ENCODE measurements at regions not wholly inside any gene's neighbourhood (a gene's known extent, or its start where the extent isn't known, plus 50 kb on each side); places are given as distances from the start of the nearest gene placed in this dataset.

GRCh38 chr11:115649461-115649860 is 145.2 kb upstream of the CADM1 start:
- TF ChIP-seq TCF4 (CRISPR knock-in tag; IDR thresholded peaks at IDR 0.05; ENCODE audit: borderline replicate concordance) (no peak), POU6F1 (CRISPR knock-in tag; IDR thresholded peaks at IDR 0.05; ENCODE audit: borderline replicate concordance, low read depth) (no peak), ZFP3 (CRISPR knock-in tag; IDR thresholded peaks at IDR 0.05) (no peak), ZNF70 (CRISPR knock-in tag; IDR thresholded peaks at IDR 0.05) (no peak), CREB5 (CRISPR knock-in tag; IDR thresholded peaks at IDR 0.05; ENCODE audit: low read depth) (no peak), TOX (CRISPR knock-in tag; IDR thresholded peaks at IDR 0.05; ENCODE audit: borderline replicate concordance) (no peak), ISL1 (CRISPR knock-in tag; IDR thresholded peaks at IDR 0.05) (no peak), RARB (CRISPR knock-in tag; IDR thresholded peaks at IDR 0.05) (no peak), PPARA (CRISPR knock-in tag; IDR thresholded peaks at IDR 0.05; ENCODE audit: borderline replicate concordance) (no peak), CSDC2 (CRISPR knock-in tag; IDR thresholded peaks at IDR 0.05) (no peak)
